NCI-H82 treated with DMSO at 0.1 percent for 48 hours (cell line): ENCODE measurements at regions not wholly inside any gene's neighbourhood (a gene's known extent, or its start where the extent isn't known, plus 50 kb on each side); places are given as distances from the start of the nearest gene placed in this dataset.
A peak's percentile ranks its signal among the peaks of the same experiment; 100 is the strongest.
"Not testable (repeated sequence)": the region's sequence is repeated elsewhere in the genome, so short reads cannot be mapped to it uniquely, and the experiment has no call there.

Source experiments
- DNase-seq: peaks from one replicate; lab custom pipeline; 2025; ENCODE audit not compliant: unreplicated experiment; lab: John Stamatoyannopoulos, UW

- DNase-seq: peak; percentile 15
Observed at GRCh38 chr11:38461751-38462150, 1863.7 kb upstream of the RAG2 start.

- peak; percentile 36 for DNase-seq
Observed at GRCh38 chr11:38460896-38461295, 1862.9 kb upstream of the RAG2 start.

- no peak for DNase-seq
Observed at GRCh38 chr11:38460429-38460828, 1862.4 kb upstream of the RAG2 start.

- DNase-seq: no peak
Observed at GRCh38 chr11:38456371-38456770, 1858.3 kb upstream of the RAG2 start.

- no peak for DNase-seq
Observed at GRCh38 chr11:38448284-38448683, 1850.2 kb upstream of the RAG2 start.

- no peak for DNase-seq
Observed at GRCh38 chr11:38446336-38446735, 1848.3 kb upstream of the RAG2 start.

DNA sequence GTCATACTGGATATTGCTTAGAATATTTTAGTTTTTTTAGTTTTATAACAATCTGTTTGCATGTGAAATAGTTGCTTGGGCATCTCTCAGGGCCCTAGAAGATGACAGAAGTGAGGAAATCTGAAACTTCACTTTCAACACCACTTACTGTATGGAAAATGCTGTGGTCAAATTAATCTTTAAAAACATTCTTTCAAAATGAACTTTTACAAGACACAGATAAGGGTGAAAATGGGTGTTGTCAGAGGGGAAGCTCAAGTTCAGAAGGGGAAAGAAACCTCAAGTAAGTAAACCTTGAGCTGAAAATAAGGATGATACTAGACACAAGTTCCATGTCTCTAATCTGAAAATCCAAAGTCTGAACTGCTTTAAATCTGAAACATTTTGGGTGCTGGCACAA, 1840.1 kb upstream of the RAG2 start:
- no peak for DNase-seq

DNA sequence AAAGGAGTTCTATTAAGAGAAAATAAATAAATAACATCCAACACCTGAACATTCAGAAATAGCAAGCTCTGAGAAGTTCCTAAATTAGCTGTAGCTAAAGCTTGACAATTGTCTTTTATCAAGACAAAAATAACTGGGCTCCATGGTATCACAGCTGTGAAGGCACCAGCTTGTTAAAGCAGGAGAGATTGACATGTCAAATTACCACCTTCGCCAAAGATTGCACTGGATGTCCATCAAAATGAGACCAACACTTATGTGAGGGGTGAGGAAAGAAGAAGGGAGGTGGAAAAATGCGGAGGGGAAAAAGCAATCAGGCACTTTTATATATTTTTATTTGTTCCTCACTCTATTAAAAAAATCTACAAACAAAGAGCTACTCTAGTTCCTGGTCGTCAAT, 1827.5 kb upstream of the RAG2 start:
- no peak for DNase-seq

DNA sequence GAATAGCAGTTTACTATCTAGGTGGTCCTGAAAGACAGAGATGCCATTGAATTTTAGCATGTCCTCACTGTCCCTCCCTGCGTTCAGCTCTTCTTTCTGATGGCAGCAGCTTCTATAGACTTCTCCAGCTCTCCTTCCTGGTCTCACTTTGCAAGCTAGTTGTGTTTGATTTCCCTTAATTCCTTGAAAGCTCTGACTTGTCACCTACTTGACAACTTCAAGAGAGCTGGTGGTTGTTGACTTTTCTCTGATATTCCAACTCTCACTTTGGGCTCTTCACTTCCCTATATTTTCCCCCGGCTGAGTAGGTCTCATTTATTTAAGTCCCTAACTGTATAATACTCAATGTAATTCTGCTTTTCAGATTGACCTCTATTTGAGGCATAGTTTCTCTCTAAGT, 1825.0 kb upstream of the RAG2 start:
- DNase-seq: no peak

DNA sequence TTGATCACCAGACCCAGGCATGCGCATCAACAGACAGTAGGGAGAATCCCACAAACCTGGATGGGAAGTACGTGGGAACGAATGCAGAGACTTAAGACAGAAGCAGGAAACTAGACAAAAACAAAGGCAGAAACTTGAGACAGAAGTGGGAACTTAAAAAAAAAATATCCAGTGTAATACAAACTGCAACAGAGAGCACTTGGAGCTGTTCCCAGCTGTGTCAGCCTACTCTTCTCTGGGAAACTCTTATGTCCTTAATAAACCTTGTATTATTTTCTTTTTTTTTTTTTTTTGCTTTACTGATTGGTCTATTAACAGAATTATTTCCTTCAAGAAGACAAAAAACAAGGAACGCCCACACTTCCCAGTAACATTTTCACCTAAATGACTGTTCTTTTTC, 1818.1 kb upstream of the RAG2 start:
- no peak for DNase-seq

DNA sequence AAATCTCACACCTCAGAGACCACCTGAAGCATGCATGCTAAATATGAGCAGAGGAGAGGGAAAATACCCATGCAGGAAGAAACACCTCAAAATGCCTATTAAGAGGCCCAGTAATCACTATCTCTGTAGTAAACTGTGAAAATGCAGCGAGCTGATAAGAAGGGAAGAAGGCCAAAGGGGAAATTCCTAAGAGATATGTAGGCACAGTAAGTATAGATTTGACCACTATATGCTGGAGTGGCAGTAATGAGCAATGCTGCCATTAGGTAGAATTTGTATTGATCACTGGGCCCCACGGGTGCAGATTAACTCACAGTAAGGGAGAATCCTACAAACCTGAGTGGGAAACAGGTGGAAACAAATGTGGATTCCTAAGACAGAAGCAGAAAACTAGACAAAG, 1813.1 kb upstream of the RAG2 start:
- no peak for DNase-seq

- DNase-seq: no peak
Observed at GRCh38 chr11:38402063-38402462, 1804.0 kb upstream of the RAG2 start.

- no peak for DNase-seq
Observed at GRCh38 chr11:38392176-38392575, 1794.1 kb upstream of the RAG2 start.

GRCh38 chr11:38384568-38384967, 1786.5 kb upstream of the RAG2 start:
- no peak for DNase-seq

DNA sequence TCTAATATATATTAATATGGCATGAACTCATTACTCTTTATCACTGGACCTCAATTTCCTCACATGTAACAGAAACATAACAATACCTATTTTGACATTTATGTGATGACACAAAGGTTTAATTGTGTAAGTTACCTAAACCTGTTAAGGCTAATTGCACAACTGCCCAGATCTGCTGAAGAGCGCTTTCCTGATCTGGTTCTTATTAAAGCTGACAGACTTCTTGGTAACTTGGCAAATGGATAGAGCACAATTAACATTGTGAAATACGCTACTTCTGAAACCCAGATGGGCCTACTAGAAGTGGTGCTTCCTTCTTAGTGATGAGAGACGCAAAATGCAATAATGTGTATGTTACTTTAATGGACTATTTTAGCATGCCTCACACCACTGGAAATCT, 1767.2 kb upstream of the RAG2 start:
- no peak for DNase-seq

GRCh38 chr11:38356255-38356654, 1758.2 kb upstream of the RAG2 start:
- no peak for DNase-seq

GRCh38 chr11:38345286-38345685, 1747.2 kb upstream of the RAG2 start:
- no peak for DNase-seq

DNA sequence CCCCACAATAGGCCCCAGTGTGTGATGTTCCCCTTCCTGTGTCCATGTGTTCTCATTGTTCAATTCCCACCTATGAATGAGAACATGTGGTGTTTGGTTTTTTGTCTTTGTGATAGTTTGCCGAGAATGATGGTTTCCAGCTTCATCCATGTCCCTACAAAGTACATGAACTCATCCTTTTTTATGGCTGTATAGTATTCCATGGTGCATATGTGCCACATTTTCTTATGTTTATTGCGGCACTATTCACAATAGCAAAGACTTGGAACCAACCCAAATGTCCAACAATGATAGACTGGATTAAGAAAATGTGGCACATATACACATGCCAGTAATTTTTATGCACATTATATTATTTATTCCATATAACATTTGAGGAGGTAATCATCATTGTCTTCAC, 1743.6 kb upstream of the RAG2 start:
- not testable (repeated sequence) for DNase-seq

- DNase-seq: no peak
Observed at GRCh38 chr11:38339835-38340440, 1741.9 kb upstream of the RAG2 start.

- DNase-seq: not testable (repeated sequence)
Observed at GRCh38 chr11:38338022-38338421, 1740.0 kb upstream of the RAG2 start.

GRCh38 chr11:38332046-38332445, 1734.0 kb upstream of the RAG2 start:
- DNase-seq: no peak

GRCh38 chr11:38330578-38330977, 1732.5 kb upstream of the RAG2 start:
- no peak for DNase-seq

GRCh38 chr11:38323961-38324761, 1726.1 kb upstream of the RAG2 start:
- DNase-seq: no peak
